K562 (cell line): ENCODE measurements at regions not wholly inside any gene's neighbourhood (a gene's known extent, or its start where the extent isn't known, plus 50 kb on each side); places are given as distances from the start of the nearest gene placed in this dataset.

ENCODE experiments used
- ARNT ChIP-seq, 2 experiments: fragments of 450-650 bp; IDR thresholded peaks; 2 replicates each; pipeline ENCODE4 v1.6.1; 2016; ENCODE audit warnings: mild to moderate bottlenecking in 1 of 2
- ATF2 ChIP-seq: sonication (generic); formaldehyde crosslinking; IDR thresholded peaks from 2 replicates; pipeline ENCODE4 v1.8.1; 2022; ENCODE audit warnings: missing genetic modification reagents
- CREB3L1 ChIP-seq: fragments of 450-650 bp; IDR thresholded peaks from 2 replicates; pipeline ENCODE4 v1.6.1; 2014; ENCODE audit warnings: low read depth, mild to moderate bottlenecking, moderate library complexity, borderline replicate concordance
- CXXC5 ChIP-seq: fragments of 250-450 bp; sonication (Bioruptor Pico); IDR thresholded peaks from 2 replicates; pipeline ENCODE4 v1.8.0; 2022; ENCODE audit warnings: inconsistent platforms, mild to moderate bottlenecking, moderate library complexity
- EHMT2 ChIP-seq: fragments of 450-650 bp; IDR thresholded peaks from 2 replicates; pipeline ENCODE4 v1.6.1; 2018; ENCODE audit warnings: antibody characterized with exemption
- FOSL1 ChIP-seq: fragments of 200-800 bp; sonication (Bioruptor generic); conservative IDR thresholded peaks from 2 replicates; pipeline ENCODE4 v1.6.1; 2016; ENCODE audit warnings: missing genetic modification characterization, missing compliant biosample characterization
- JUND ChIP-seq, 2 experiments: IDR thresholded peaks; 2 replicates in 1 of 2; 3 replicates in 1 of 2; pipeline ENCODE4 v1.6.1; 2011; ENCODE audit warnings: borderline replicate concordance in 2 of 2, low read depth in 2 of 2, low read length in 2 of 2, improper control_type of control experiment in 1 of 2, missing biosample characterization in 1 of 2, missing genetic modification characterization in 1 of 2, missing genetic modification reagents in 1 of 2
- KLF16 ChIP-seq: IDR thresholded peaks from 2 replicates; pipeline ENCODE4 v1.6.1; 2016; ENCODE audit warnings: antibody characterized with exemption
- MEIS2 ChIP-seq: fragments of 450-650 bp; IDR thresholded peaks from 2 replicates; pipeline ENCODE4 v1.6.1; 2014; ENCODE audit warnings: mild to moderate bottlenecking; ENCODE audit not compliant: partially characterized antibody
- RBFOX2 ChIP-seq: fragments of 200-400 bp; formaldehyde crosslinking; IDR thresholded peaks from 2 replicates; pipeline ENCODE4 v1.6.1; 2017; ENCODE audit warnings: low read depth, mild to moderate bottlenecking, low read length, moderate library complexity
- SMARCA5 ChIP-seq: fragments of 450-650 bp; IDR thresholded peaks from 2 replicates; pipeline ENCODE4 v1.6.1; 2016
- TAF9B ChIP-seq: fragments of 450-650 bp; IDR thresholded peaks from 2 replicates; pipeline ENCODE4 v1.6.1; 2018; ENCODE audit warnings: mild to moderate bottlenecking; ENCODE audit not compliant: partially characterized antibody
- TEAD4 ChIP-seq, 2 experiments: sonication (generic) in 1 of 2; formaldehyde crosslinking in 1 of 2; IDR thresholded peaks; 2 replicates each; pipeline versions ENCODE4 v1.6.1 to v1.8.0; 2012 to 2022; ENCODE audit warnings: borderline replicate concordance in 1 of 2, inconsistent platforms in 1 of 2, low read length in 1 of 2, mild to moderate bottlenecking in 1 of 2, missing genetic modification reagents in 1 of 2
- TFAM ChIP-seq: fragments of 250-450 bp; sonication (Bioruptor Pico); conservative IDR thresholded peaks from 2 replicates; pipeline ENCODE4 v1.5.0; 2021; ENCODE audit warnings: mild to moderate bottlenecking, moderate library complexity
- TOE1 ChIP-seq, 2 experiments: fragments of 450-650 bp in 1 of 2; sonication (generic) in 1 of 2; formaldehyde crosslinking in 1 of 2; IDR thresholded peaks; 2 replicates each; pipeline versions ENCODE4 v1.7.1 to v1.8.0; 2016 to 2022; ENCODE audit warnings: borderline replicate concordance in 2 of 2, mild to moderate bottlenecking in 2 of 2, antibody characterized with exemption in 1 of 2, inconsistent platforms in 1 of 2, low read depth in 1 of 2, missing genetic modification reagents in 1 of 2, moderate library complexity in 1 of 2
- TSC22D4 ChIP-seq: fragments of 450-650 bp; IDR thresholded peaks from 2 replicates; pipeline ENCODE4 v1.6.1; 2016; ENCODE audit warnings: missing genetic modification characterization, missing biosample characterization, control low read depth
- ZBTB12 ChIP-seq: fragments of 250-450 bp; sonication (Bioruptor Pico); IDR thresholded peaks from 2 replicates; pipeline ENCODE4 v1.4.0; 2020
- ZBTB43 ChIP-seq: sonication (generic); formaldehyde crosslinking; IDR thresholded peaks from 2 replicates; pipeline ENCODE4 v1.8.0; 2023; ENCODE audit warnings: mild to moderate bottlenecking, missing genetic modification reagents
- ZFP36 ChIP-seq: fragments of 150-350 bp; IDR thresholded peaks from 2 replicates; pipeline ENCODE4 v1.6.1; 2018; ENCODE audit warnings: low read length, low read depth; ENCODE audit not compliant: partially characterized antibody
- ZFP91 ChIP-seq: sonication (generic); formaldehyde crosslinking; IDR thresholded peaks from 2 replicates; pipeline ENCODE4 v1.8.0; 2022; ENCODE audit warnings: mild to moderate bottlenecking, missing genetic modification reagents
- ZNF174 ChIP-seq: fragments of 250-450 bp; sonication (Bioruptor Pico); IDR thresholded peaks from 2 replicates; pipeline ENCODE4 v1.4.0; 2020; ENCODE audit warnings: mild to moderate bottlenecking
- ZNF644 ChIP-seq: fragments of 200-800 bp; sonication (Bioruptor generic); IDR thresholded peaks from 2 replicates; pipeline ENCODE4 v1.6.1; 2016; ENCODE audit warnings: low read depth, missing genetic modification characterization, missing compliant biosample characterization

GRCh38 chr7:153415632-153416031, 636.6 kb upstream of the DPP6 start (continued):
- TF ChIP-seq FOSL1 (no peak), MEIS2 (peak; percentile 75), TEAD4 (IDR thresholded peaks at IDR 0.05; ENCODE audit: low read length) (no peak), TEAD4 (CRISPR knock-in tag; IDR thresholded peaks at IDR 0.05; ENCODE audit: borderline replicate concordance) (no peak), CREB3L1 (no peak), ZBTB12 (CRISPR knock-in tag) (no peak), EHMT2 (peak; percentile 21; the same call in 1 of the 2 replicates), ZNF174 (CRISPR knock-in tag) (no peak), TSC22D4 (no peak), ATF2 (CRISPR knock-in tag) (no peak), SMARCA5 (no peak), ZNF644 (no peak), TAF9B (no peak), ZFP91 (CRISPR knock-in tag) (no peak), CXXC5 (CRISPR knock-in tag) (no peak), RBFOX2 (no peak), ARNT (IDR thresholded peaks at IDR 0.05) (no peak), TOE1 (IDR thresholded peaks at IDR 0.05; ENCODE audit: borderline replicate concordance) (no peak), TOE1 (CRISPR knock-in tag; IDR thresholded peaks at IDR 0.05; ENCODE audit: borderline replicate concordance, low read depth) (no peak), JUND (IDR thresholded peaks at IDR 0.05; ENCODE audit: borderline replicate concordance, low read depth, low read length) (peak; percentile 17; the same call in 1 of the 2 replicates), JUND (tag; IDR thresholded peaks at IDR 0.05; ENCODE audit: borderline replicate concordance, low read depth, low read length) (peak; percentile 59; the same call in 1 of the 3 replicates), ZBTB43 (CRISPR knock-in tag) (no peak), TFAM (CRISPR knock-in tag) (no peak), ZFP36 (no peak), KLF16 (no peak)
